Tibial nerve (tissue), 4 donors: ENCODE measurements at regions not wholly inside any gene's neighbourhood (a gene's known extent, or its start where the extent isn't known, plus 50 kb on each side); places are given as distances from the start of the nearest gene placed in this dataset.

Experiments used
- EP300 ChIP-seq, 2 donors: sonication (generic); formaldehyde crosslinking; IDR thresholded peaks; one replicate each; pipeline ENCODE4 v1.6.1; 2017; ENCODE audit warnings: antibody characterized with exemption in 2 of 2, mild to moderate bottlenecking in 1 of 2
- POLR2A ChIP-seq, 2 donors: fragments of 450-650 bp; IDR thresholded peaks; one replicate each; pipeline ENCODE4 v1.6.1; 2017; ENCODE audit warnings: antibody characterized with exemption in 2 of 2, mild to moderate bottlenecking in 2 of 2, moderate library complexity in 2 of 2
- TF ChIP-seq, protein P1 (sequence below), 5 experiments: fragments of 200-600 bp in 3 of 5; fragments of 450-650 bp in 2 of 5; sonication (generic) in 3 of 5; IDR thresholded peaks; one replicate each; pipeline ENCODE4 v1.5.1; 2016 to 2019; ENCODE audit warnings: antibody characterized with exemption in 5 of 5, mild to moderate bottlenecking in 3 of 5, moderate library complexity in 2 of 5

DNA sequence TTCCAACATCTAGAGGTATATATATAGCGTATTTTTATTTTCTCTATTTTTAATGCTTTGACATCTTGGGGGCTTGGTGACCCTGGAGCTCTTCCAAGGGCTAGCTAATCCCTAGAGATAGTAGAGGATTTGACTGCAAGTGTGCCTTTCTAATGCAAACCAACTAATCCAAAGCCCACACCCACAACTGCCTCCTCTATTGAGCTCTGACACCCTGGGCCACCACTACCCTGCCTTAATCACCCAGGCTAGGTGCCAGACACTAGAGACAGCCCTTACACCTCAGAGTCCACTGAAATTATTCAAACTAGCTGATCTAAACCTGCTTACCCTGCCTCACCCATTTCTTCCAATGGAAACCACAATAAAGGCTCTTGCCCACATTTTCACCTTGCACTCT is 69.6 kb upstream of the ATXN3L start:
- TF ChIP-seq, protein P1, sequence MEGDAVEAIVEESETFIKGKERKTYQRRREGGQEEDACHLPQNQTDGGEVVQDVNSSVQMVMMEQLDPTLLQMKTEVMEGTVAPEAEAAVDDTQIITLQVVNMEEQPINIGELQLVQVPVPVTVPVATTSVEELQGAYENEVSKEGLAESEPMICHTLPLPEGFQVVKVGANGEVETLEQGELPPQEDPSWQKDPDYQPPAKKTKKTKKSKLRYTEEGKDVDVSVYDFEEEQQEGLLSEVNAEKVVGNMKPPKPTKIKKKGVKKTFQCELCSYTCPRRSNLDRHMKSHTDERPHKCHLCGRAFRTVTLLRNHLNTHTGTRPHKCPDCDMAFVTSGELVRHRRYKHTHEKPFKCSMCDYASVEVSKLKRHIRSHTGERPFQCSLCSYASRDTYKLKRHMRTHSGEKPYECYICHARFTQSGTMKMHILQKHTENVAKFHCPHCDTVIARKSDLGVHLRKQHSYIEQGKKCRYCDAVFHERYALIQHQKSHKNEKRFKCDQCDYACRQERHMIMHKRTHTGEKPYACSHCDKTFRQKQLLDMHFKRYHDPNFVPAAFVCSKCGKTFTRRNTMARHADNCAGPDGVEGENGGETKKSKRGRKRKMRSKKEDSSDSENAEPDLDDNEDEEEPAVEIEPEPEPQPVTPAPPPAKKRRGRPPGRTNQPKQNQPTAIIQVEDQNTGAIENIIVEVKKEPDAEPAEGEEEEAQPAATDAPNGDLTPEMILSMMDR (IDR thresholded peaks at IDR 0.05): no peak
- TF ChIP-seq POLR2A (IDR thresholded peaks at IDR 0.05) (no peak), EP300 (IDR thresholded peaks at IDR 0.05) (no peak)
